ENCODE measurements at regions not wholly inside any gene's neighbourhood (a gene's known extent, or its start where the extent isn't known, plus 50 kb on each side); places are given as distances from the start of the nearest gene placed in this dataset.

DNA sequence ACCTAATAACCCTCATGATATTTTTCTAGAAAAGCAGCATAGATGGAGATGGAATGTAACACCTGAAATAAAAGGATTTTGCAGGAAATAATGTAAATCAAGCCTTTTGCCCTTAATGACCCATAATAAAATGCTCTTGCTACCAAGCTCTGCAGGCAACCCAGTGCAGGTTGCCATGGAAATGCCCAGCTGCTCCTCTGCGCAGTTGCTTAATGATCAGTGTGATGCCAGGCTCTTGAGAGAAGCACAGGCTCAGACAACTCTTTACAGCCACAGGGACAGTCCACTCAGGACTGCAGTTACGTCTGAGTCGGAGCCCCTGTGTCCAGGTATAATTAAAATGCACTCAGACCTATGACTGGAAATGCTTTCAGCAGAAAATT lies 165.5 kb downstream of the LACC1 start:
- in situ Hi-C loops (cut with MboI): no loop called here
- Histone ChIP-seq H3K27ac (no peak overlapping the region), H3K4me2 (ENCODE audit: unreplicated experiment) (no peak overlapping the region), H3K79me2 (ENCODE audit: insufficient read depth) (no peaks in the 10 kb centered on the region), H3K9me2 (ENCODE audit: insufficient read depth) (no peaks in the 10 kb centered on the region), H3K4me1 (ENCODE audit: insufficient read depth) (peaks cover 8% of the 10 kb centered on the region), H4K20me1 (ENCODE audit: insufficient read depth) (no peaks in the 10 kb centered on the region), H2AFZ (no peak overlapping the region), H3K36me3 (ENCODE audit: low read depth) (no peaks in the 10 kb centered on the region), H3K9me3 (ENCODE audit: low read depth) (no peaks in the 10 kb centered on the region), H3F3A (ENCODE audit: insufficient read depth) (peaks cover 16% of the 10 kb centered on the region), H3K4me3 (no peak overlapping the region), H3K9ac (no peak overlapping the region), H3K27me3 (replicated peaks; ENCODE audit: insufficient read depth) (peaks cover 37% of the 10 kb centered on the region)
- 74 to 76% methylated on average over 3 of the region's 3 CpGs for WGBS, 2 experiments (ENCODE audit: low coverage in 1 of 2, low lambda C conversion rate in 2 of 2, missing lambda C conversion rate in 2 of 2)
- TF ChIP-seq EZH2 (IDR thresholded peaks at IDR 0.05; ENCODE audit: insufficient read depth, poor library complexity, severe bottlenecking): no peak
- TF ChIP-seq EZH2phosphoT487 (IDR thresholded peaks at IDR 0.05; ENCODE audit: insufficient read depth, low read depth): no peak
- DNase-seq: no peak

DNA sequence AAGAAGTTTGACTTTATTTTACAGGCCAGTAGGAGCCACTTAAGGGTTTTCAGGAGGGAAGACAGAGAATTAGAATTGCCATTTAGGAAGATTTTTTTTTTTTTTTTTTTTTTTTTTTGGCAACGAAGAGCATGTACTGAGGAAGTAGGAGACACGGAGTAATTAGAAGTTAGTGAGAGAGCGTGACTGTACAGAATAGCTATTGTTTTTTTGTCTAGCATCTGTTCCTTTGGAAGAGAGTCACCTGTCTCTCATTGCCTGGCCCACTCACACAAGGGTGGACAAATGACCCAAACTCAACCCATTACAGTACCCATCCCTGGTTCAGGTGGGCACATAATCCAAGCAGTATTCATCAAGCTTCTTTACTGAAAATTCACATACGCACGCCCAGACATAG lies 166.7 kb downstream of the LACC1 start:
- DNase-seq: no peak
- Histone ChIP-seq H3K9me2 (ENCODE audit: insufficient read depth) (no peaks in the 10 kb centered on the region), H3K27ac (no peak overlapping the region), H3K9ac (no peak overlapping the region), H3K4me3 (no peak overlapping the region), H3K4me1 (ENCODE audit: insufficient read depth) (no peaks in the 10 kb centered on the region), H4K20me1 (ENCODE audit: insufficient read depth) (no peaks in the 10 kb centered on the region), H3K27me3 (replicated peaks; ENCODE audit: insufficient read depth) (peaks cover 37% of the 10 kb centered on the region), H3F3A (ENCODE audit: insufficient read depth) (peaks cover 3% of the 10 kb centered on the region; the same call in 1 of the 2 replicates), H3K9me3 (ENCODE audit: low read depth) (no peaks in the 10 kb centered on the region), H2AFZ (no peak overlapping the region), H3K79me2 (ENCODE audit: insufficient read depth) (no peaks in the 10 kb centered on the region), H3K4me2 (ENCODE audit: unreplicated experiment) (no peak overlapping the region), H3K36me3 (ENCODE audit: low read depth) (no peaks in the 10 kb centered on the region)
- TF ChIP-seq EZH2 (IDR thresholded peaks at IDR 0.05; ENCODE audit: insufficient read depth, poor library complexity, severe bottlenecking) (no peak), EZH2phosphoT487 (IDR thresholded peaks at IDR 0.05; ENCODE audit: insufficient read depth, low read depth) (no peak)
- 52 to 54% methylated on average over 5 of the region's 5 CpGs for WGBS, 2 experiments (ENCODE audit: low coverage in 1 of 2, low lambda C conversion rate in 2 of 2, missing lambda C conversion rate in 2 of 2)
- in situ Hi-C loops (cut with MboI): no loop called here

DNA sequence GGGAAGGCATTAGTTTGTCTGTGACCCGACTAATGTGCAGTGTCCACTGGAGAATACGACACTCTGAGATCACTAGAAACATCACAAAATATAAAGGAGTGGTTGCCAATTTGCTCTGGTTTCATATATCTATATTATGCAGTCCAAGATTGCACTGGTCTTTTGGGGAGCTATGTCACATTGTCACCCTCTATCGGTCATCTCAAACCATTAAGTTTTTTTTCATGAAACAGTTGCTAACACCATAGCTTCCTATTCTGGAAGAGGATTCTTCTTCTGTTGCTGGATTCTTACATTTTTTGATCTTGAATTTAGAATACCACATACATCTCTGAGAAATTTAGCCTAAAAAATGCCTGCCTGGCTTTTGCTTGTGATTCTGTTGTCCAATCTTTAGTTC lies 168.6 kb downstream of the LACC1 start:
- Histone ChIP-seq H4K20me1 (ENCODE audit: insufficient read depth) (no peaks in the 10 kb centered on the region), H3K9me2 (ENCODE audit: insufficient read depth) (no peaks in the 10 kb centered on the region), H3K27ac (no peak overlapping the region), H3K4me1 (ENCODE audit: insufficient read depth) (no peaks in the 10 kb centered on the region), H3K36me3 (ENCODE audit: low read depth) (no peaks in the 10 kb centered on the region), H3K4me2 (ENCODE audit: unreplicated experiment) (no peak overlapping the region), H3K4me3 (no peak overlapping the region), H3K79me2 (ENCODE audit: insufficient read depth) (no peaks in the 10 kb centered on the region), H3K9ac (no peak overlapping the region), H3F3A (ENCODE audit: insufficient read depth) (no peaks in the 10 kb centered on the region), H2AFZ (no peak overlapping the region), H3K9me3 (ENCODE audit: low read depth) (no peaks in the 10 kb centered on the region), H3K27me3 (replicated peaks; ENCODE audit: insufficient read depth) (peaks cover 37% of the 10 kb centered on the region)
- no peak for DNase-seq
- no peak for TF ChIP-seq EZH2phosphoT487 (IDR thresholded peaks at IDR 0.05; ENCODE audit: insufficient read depth, low read depth)
- no peak for TF ChIP-seq EZH2 (IDR thresholded peaks at IDR 0.05; ENCODE audit: insufficient read depth, poor library complexity, severe bottlenecking)
- 73 to 77% methylated on average over 3 of the region's 3 CpGs for WGBS, 2 experiments (ENCODE audit: low coverage in 1 of 2, low lambda C conversion rate in 2 of 2, missing lambda C conversion rate in 2 of 2)
- in situ Hi-C loops (cut with MboI): no loop called here

DNA sequence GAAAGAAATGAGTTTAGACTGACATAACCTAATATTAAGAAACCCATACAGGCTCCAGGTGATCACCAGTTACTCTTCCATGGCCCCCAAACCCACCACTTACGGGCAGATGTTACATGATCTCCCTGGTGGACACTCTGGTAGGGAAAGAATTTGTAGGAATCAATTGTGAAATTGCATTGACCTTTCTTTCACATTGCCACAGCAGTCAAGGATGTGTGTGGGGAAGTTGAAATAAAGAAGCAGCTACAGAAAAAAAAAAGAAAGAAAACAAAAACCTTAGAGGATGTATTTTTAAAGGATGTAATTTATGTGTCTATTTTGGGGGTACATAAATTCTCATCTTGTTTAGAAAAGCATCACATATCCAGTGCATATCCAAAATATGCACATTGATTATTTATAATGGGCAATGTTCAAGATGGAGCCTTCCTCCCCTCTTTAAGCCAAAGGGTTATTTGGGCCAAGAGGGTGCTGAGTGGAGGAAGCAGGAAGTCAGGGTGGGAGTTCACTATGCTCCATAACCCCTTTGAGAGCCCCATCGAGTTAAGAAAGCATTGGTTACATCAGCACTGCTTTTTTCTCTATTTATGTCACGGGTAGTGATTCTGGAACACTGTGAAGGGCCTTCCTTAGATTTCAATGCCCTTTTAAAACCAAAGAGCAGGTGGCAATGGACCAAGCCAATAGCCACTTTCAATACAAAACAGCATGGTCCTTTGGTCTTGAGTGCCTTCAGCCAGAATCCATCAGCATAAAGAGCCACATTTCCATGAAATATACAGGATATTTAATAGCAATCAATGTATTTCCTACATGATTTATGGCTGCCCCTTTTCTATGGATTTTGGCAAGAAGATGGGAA lies 169.6 kb downstream of the LACC1 start:
- in situ Hi-C loops (cut with MboI): no loop called here
- H3K27me3 ChIP-seq (replicated peaks; ENCODE audit: insufficient read depth): peaks cover 37% of the 10 kb centered on the region

More for the DNA sequence above, 169.6 kb downstream of the LACC1 start:
- Histone ChIP-seq H3K27ac (no peak overlapping the region), H3K4me1 (ENCODE audit: insufficient read depth) (no peaks in the 10 kb centered on the region), H3K4me2 (ENCODE audit: unreplicated experiment) (no peak overlapping the region), H3K4me3 (no peak overlapping the region), H3K36me3 (ENCODE audit: low read depth) (no peaks in the 10 kb centered on the region), H3K9me3 (ENCODE audit: low read depth) (no peaks in the 10 kb centered on the region), H3F3A (ENCODE audit: insufficient read depth) (no peaks in the 10 kb centered on the region), H2AFZ (no peak overlapping the region), H3K9me2 (ENCODE audit: insufficient read depth) (no peaks in the 10 kb centered on the region), H3K9ac (no peak overlapping the region), H3K79me2 (ENCODE audit: insufficient read depth) (no peaks in the 10 kb centered on the region), H4K20me1 (ENCODE audit: insufficient read depth) (no peaks in the 10 kb centered on the region)
- 51 to 55% methylated on average over 3 of the region's 3 CpGs for WGBS, 2 experiments (ENCODE audit: low coverage in 1 of 2, low lambda C conversion rate in 2 of 2, missing lambda C conversion rate in 2 of 2)
- DNase-seq: no peak
- no peak for TF ChIP-seq EZH2phosphoT487 (IDR thresholded peaks at IDR 0.05; ENCODE audit: insufficient read depth, low read depth)

Measured in GM23248 (cell line).